DMS153 treated with DMSO at 0.1 percent for 48 hours (cell line): ENCODE measurements at regions not wholly inside any gene's neighbourhood (a gene's known extent, or its start where the extent isn't known, plus 50 kb on each side); places are given as distances from the start of the nearest gene placed in this dataset.
"Not testable (repeated sequence)": the region's sequence is repeated elsewhere in the genome, so short reads cannot be mapped to it uniquely, and the experiment has no call there.

Experiments used
- DNase-seq: peaks from one replicate; lab custom pipeline; 2025; ENCODE audit not compliant: unreplicated experiment; lab: John Stamatoyannopoulos, UW

DNA sequence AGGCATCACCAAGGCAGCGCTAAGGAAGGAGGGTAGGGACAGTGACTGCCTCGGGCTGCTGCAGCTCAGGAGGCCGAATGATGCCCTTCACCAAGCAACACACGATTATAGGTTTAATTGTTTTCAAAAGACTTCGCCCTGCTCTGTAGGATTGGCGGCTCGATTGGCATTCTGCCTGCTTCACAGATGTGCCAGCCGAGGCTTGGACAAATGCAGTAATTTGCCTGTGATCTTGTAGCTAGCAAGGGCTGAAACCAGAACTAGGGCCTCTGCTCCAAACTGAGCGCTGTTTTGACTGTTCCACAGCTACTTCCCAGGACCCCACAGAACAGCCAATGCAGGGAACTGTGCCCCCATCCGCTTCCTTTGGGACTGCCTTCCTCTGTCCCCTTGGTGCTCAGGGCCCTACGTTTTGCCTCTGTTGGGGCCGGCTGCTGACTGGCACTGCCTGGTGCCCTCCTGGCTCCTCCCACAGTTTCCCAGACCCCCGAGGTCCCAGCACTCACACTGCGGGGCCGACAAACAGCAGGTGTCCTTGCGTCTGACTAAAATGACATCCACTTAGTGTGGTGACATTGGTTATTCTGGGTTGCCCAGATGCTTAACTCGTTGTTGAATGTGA, 62.6 kb upstream of the EN2 start:
- DNase-seq: no peak

DNA sequence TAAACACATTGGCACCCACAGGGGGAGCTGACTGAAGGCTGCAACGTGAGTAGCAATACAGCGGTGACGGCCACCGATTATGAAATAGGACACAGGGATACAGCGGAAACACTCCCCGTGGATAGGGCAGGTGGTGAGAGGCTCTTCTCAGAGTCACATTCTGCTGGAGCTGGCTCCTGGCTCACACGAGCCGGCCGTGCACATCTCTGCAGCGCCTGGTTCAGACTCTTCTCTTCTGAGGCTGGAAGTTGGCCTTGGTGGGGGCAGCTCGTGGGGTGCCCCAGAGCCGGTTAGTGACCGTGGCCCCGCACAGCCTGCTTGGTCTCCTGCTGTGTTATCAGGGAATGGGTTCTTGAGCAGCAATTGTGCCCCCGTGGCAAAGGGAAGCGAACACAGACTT, 61.3 kb upstream of the EN2 start:
- no peak for DNase-seq

DNA sequence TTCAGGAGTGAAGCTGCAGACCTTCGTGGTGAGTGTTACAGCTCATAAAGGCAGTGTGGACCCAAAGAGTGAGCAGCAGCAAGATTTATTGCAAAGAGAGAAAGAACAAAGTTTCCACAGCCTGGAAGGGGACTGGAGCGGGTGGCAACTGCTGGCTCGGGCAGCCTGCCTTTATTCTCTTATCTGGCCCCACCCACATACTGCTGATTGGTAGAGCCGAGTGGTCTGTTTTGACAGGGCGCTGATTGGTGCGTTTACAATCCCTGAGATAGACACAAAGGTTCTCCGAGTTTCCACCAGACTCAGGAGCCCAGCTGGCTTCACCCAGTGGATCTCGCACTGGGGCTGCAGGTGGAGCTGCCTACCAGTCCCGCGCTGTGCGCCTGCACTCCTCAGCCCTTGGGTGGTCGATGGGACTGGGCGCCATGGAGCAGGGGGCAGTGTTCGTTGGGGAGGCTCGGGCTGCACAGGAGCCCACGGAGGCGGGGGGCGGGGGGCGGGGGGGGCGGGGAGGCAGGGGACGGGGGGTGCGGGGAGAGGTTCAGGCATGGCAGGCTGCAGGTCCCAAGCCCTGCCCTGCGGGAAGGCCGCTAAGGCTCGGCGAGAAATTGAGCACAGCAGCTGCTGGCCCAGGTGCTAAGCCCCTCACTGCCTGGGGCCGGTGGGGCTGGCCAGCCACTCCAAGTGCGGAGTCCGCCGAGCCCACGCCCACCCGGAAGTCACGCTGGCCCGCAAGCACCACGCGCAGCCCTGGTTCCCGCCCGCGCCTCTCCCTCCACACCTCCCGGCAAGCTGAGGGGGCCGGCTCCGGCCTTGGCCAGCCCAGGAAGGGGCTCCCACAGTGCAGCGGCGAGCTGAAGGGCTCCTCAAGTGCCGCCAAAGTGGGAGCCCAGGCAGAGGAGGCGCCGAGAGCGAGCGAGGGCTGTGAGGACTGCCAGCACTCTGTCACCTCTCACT, 59.9 kb upstream of the EN2 start:
- DNase-seq: not testable (repeated sequence)

DNA sequence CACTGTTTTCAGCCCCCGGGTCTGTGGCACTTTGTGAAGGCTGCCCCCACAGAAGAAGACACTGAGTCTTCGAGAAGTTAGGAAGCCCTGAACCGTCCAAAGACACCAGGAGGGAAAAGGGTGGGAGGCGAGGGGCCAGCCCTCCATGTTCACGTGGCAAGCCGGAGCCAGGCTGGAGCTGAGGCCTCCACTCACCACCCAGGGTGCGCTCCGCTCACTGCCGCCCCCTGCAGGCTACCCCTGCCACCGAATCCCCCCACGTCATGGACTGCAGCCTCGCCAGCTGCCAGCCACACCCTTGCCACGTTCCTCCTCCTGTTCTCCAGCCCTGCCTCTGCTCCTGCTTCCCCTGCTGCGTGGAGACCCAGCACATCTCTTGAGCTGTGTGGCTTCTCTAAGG, 59.0 kb upstream of the EN2 start:
- no peak for DNase-seq

DNA sequence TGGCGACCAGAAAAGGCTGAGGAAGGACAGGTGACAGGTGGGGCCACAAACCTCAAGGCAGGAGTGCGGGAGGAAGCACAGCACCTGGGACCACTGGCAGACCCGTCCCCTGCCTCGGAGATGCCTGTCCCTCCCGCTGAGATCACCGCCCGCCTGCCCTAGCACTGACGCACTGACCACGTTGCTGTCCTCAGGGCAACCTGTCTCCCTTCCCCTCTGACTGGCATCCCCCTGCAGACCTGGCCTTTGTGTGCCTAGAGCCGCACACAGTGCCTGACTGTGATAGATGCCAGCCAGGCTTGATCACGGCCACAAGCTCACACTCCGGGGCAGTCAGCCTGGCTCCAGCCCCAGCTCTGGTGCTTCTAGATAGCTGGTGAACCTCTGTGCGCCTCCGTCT, 58.4 kb upstream of the EN2 start:
- DNase-seq: no peak

DNA sequence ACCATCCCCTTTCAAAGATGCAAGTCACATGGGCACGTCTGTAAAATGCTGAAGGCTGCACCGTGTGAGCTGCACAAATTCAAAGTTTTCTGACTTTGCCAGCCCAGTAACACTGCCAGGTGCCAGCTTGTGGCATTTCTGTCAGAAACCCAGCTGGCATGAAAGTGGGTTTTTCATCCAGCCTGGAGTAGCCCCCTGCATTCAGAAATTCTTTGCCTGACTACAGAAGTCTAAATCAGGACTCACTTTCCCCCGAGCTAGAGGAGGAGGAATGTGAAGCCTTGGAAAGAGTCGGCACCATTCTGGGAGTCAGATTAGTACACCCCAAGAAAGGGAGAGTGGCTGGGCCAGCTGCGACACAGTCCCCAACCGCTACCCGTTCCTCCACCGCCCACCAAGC, 56.7 kb upstream of the EN2 start:
- DNase-seq: no peak

DNA sequence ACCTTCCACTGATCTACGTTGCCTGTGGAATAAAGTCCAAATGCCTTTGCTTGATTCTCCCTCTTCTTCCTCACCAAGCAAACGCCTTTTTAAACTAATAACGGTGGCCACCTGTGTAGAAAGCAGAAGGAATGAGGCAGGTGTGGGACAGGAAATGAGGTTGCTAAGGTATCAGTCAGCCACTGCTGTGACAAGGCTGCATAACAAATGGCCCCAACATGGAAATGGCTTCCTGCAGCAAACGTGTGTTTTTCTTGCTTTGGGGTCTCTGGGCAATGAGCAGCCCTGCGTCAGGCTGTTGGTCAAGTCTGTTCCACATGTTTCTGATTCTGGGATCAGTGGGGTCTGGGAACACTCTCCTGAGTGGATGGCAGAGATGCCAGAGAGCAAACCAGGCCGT, 56.0 kb upstream of the EN2 start:
- DNase-seq: no peak

DNA sequence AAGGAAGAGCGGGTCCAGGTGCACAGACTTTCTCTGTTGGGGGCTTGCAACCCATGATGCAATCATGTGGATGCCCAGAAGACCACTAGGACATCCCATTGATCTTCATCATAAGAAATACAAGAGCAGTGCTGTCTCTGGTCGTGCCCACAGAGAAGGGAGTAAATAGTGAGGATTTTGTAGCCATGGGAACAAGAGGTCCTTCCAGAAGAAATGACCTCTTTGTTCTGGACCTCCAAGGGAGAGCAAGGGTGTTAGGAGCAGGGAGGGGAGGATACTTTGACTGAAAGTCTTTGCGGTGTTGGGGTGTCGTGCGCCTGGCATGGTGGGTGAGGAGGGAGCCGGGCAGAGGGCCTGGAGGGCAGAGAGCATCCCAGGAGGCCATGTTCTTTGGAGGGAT, 55.0 kb upstream of the EN2 start:
- no peak for DNase-seq

DNA sequence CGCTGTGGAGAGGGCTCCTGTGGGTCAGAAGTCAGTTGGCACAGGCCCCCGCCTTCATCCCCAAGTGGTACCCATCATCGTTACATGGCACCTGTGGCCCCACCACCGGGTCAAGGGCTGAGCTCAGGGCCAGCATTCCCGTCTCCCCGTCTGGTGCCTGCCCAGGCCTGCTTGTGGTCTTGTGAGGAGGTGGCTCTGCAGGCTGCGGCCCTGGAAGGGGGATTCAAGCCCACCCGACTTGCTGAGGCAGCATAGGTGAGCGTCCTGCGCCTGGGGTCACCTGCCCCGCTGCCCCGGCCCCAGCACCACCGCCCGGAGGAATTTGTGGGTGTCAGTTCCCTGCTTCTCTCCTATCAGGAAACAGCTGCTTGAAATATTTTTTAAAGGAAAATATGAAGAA, 53.0 kb upstream of the EN2 start:
- no peak for DNase-seq

DNA sequence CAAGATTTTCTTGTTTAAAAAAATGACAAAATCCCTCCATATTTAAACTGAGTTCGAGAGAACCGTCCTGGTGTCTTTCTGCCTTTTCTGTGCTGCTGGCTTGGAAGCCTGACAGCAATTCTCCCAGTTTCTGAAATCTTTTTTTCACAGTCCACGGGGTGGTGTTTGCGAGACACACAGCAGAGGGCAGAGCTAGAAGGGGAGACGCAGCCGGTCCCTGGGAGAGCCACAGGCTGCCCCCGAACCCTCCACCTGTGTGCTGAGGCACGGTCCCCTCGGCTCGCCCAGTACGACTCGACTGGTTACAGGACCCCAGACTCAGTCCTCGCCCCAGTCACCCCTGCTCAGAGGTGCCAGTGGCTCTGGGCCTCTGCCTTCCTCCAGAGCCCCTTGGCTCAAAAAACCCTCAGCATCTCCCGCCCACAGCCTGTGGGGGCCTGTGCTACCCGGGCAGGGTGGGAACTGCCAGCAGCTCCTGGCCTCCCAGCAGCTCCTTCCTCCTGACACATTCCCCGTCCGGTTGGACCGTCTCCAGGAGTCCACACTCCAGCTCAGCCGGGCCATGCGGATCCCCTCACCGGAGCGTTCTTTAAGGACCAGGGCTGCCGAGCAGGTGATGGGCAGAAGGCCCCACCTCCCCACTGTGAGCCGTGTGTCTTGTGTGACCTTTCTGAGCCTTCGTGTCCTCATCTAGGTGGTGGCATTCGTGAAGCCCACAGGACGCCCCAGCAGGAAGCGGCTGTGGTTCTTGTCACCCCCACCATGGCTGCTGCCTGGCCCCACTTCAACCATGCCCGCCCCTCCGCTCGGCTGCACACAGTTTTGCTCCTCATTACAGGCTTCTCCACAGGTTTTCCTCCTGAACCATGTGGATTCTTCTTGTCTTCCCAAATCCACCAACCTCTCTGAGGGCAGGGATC, 52.3 kb upstream of the EN2 start:
- no peak for DNase-seq

DNA sequence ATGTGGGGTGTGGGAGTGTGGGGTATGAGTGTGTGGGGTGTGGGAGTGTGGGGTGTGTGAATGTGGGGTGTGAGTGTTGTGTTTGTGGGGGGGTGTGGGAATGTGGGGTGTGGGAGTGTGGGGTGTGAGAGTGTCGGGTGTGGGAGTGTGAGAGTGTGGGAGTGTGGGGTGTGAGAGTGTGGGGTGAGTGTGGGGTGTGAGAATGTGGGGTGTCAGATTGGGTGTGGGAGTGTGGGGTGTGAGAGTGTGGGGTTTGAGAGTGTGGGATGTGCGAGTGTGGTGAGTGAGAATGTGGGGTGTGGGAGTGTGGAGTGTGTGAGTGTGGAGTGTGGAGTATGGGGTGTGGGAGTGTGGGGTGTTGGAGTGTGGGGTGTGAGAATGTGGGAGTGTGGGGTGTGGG, 50.1 kb upstream of the EN2 start:
- no peak for DNase-seq
